MM.1S (cell line): ENCODE measurements at regions not wholly inside any gene's neighbourhood (a gene's known extent, or its start where the extent isn't known, plus 50 kb on each side); places are given as distances from the start of the nearest gene placed in this dataset.

ENCODE experiments used
- DNase-seq: peaks from one replicate; pipeline ENCODE4 v3.0.0-alpha.2; 2015
- H2AFZ ChIP-seq: fragments of 300-600 bp; sonication (generic); 2 replicates; pipeline ENCODE4 v1.6.0; 2016; ENCODE audit warnings: antibody characterized with exemption, low read length
- H3F3A ChIP-seq: fragments of 300-600 bp; sonication (generic); 2 replicates; pipeline ENCODE4 v1.6.1; 2016; ENCODE audit warnings: mild to moderate bottlenecking, antibody characterized with exemption, low read length, moderate library complexity, mixed read lengths; ENCODE audit not compliant: insufficient read depth
- H3K27ac ChIP-seq: fragments of 300-600 bp; sonication (generic); 2 replicates; pipeline ENCODE4 v1.5.1; 2016; ENCODE audit warnings: mild to moderate bottlenecking, low read length
- H3K27me3 ChIP-seq: fragments of 300-600 bp; sonication (generic); replicated peaks from 2 replicates; pipeline ENCODE4 v1.6.0; 2016; ENCODE audit warnings: low read length; ENCODE audit not compliant: insufficient read depth
- H3K36me3 ChIP-seq: fragments of 300-600 bp; sonication (generic); replicated peaks from 2 replicates; pipeline ENCODE4 v1.6.1; 2016; ENCODE audit warnings: mild to moderate bottlenecking, low read length, mixed read lengths; ENCODE audit not compliant: insufficient read depth
- H3K4me1 ChIP-seq: fragments of 300-600 bp; sonication (generic); 2 replicates; pipeline ENCODE4 v1.6.1; 2016; ENCODE audit warnings: low read length, mixed read lengths
- H3K4me2 ChIP-seq: fragments of 300-600 bp; sonication (generic); 2 replicates; pipeline ENCODE4 v1.6.0; 2016; ENCODE audit warnings: low read depth, low read length
- H3K4me3 ChIP-seq: fragments of 300-600 bp; sonication (generic); 2 replicates; pipeline ENCODE4 v1.5.1; 2016; ENCODE audit warnings: low read length, mixed read lengths
- H3K79me2 ChIP-seq: fragments of 300-600 bp; sonication (generic); 2 replicates; pipeline ENCODE4 v1.6.1; 2016; ENCODE audit warnings: mixed run types, low read length, mixed read lengths
- H3K9ac ChIP-seq: fragments of 300-600 bp; sonication (generic); 2 replicates; pipeline ENCODE4 v1.6.1; 2016; ENCODE audit warnings: low read length, mixed read lengths
- H3K9me2 ChIP-seq: fragments of 300-600 bp; sonication (generic); replicated peaks from 2 replicates; pipeline ENCODE4 v1.6.1; 2016; ENCODE audit warnings: mild to moderate bottlenecking, low read length, mixed read lengths; ENCODE audit not compliant: insufficient read depth
- H3K9me3 ChIP-seq: fragments of 300-600 bp; sonication (generic); replicated peaks from 2 replicates; pipeline ENCODE4 v1.6.1; 2016; ENCODE audit warnings: mild to moderate bottlenecking, low read length, mixed read lengths; ENCODE audit not compliant: insufficient read depth
- H4K20me1 ChIP-seq: fragments of 300-600 bp; sonication (generic); 2 replicates; pipeline ENCODE4 v1.6.1; 2016; ENCODE audit warnings: mild to moderate bottlenecking, low read length, moderate library complexity, mixed read lengths; ENCODE audit not compliant: insufficient read depth
- EZH2 ChIP-seq: fragments of 300-600 bp; sonication (generic); optimal IDR thresholded peaks from 2 replicates; pipeline ENCODE3; 2017; ENCODE audit warnings: low read depth, mild to moderate bottlenecking, antibody characterized with exemption, low read length, mixed read lengths
- EZH2phosphoT487 ChIP-seq: fragments of 300-600 bp; sonication (generic); IDR thresholded peaks from 2 replicates; pipeline ENCODE4 v1.6.1; 2018; ENCODE audit warnings: antibody characterized with exemption, low read length
- TF ChIP-seq, protein P1 (sequence below): fragments of 300-600 bp; sonication (generic); IDR thresholded peaks from 2 replicates; pipeline ENCODE4 v1.5.1; 2016; ENCODE audit warnings: antibody characterized with exemption, low read length, mixed read lengths

DNA sequence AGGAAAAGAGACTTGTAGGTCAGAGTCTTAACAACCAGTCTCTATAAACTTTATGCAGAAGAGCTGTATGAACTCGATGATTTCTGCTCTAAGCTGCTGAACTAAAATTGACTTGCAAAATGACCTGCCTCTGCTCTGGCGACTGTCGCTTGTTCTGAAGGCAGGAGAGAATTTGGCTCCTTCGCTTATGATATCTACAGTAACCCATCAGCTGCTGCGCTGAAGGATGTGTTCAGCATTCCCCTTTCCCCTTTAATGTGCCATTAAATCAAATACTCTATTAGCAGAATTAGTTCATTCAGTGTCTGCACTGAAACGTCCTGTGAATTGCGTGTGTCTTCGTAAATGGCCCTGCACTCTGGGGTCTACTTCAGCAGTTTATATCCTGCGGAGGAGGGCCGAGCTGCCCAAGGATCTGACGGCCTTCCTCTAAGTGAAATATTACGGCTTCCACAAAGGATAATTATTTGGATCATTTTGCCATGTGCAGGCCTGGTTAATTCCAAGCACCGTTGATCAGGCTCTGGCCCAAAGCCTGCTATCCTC lies 254.9 kb downstream of the SNX10 start:
- H3K4me2 ChIP-seq: no peak overlapping the region
- no peak overlapping the region for H3K27ac ChIP-seq

DNA sequence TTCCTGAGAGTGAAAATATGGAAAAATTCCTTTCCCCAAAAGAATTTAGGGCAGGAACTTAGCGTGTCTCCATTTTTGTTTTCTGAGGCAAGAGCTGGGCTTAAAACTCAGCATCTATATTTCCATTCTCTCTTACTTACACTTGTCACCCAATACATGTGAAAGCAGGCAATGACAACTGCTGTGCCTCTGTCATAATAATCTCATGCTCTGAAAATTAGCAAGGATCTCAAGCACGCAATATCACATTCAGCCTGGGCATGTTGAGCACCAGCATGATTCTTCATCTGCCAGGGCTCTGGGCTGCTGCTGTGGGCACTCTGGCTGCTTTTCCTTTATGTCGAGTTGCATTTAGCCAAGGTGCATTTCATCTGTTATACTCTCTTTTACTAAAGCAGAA lies 255.5 kb downstream of the SNX10 start:
- H3K9me2 ChIP-seq: no peaks in the 10 kb centered on the region
- no peaks in the 10 kb centered on the region for H3K36me3 ChIP-seq
- no peak overlapping the region for H3K4me2 ChIP-seq
- no peak overlapping the region for H2AFZ ChIP-seq
- no peaks in the 10 kb centered on the region for H3K9me3 ChIP-seq
- DNase-seq: no peak
- H3K9ac ChIP-seq: no peak overlapping the region
- no peaks in the 10 kb centered on the region for H4K20me1 ChIP-seq
- TF ChIP-seq EZH2phosphoT487 (no peak), EZH2 (no peak)
- TF ChIP-seq, protein P1, sequence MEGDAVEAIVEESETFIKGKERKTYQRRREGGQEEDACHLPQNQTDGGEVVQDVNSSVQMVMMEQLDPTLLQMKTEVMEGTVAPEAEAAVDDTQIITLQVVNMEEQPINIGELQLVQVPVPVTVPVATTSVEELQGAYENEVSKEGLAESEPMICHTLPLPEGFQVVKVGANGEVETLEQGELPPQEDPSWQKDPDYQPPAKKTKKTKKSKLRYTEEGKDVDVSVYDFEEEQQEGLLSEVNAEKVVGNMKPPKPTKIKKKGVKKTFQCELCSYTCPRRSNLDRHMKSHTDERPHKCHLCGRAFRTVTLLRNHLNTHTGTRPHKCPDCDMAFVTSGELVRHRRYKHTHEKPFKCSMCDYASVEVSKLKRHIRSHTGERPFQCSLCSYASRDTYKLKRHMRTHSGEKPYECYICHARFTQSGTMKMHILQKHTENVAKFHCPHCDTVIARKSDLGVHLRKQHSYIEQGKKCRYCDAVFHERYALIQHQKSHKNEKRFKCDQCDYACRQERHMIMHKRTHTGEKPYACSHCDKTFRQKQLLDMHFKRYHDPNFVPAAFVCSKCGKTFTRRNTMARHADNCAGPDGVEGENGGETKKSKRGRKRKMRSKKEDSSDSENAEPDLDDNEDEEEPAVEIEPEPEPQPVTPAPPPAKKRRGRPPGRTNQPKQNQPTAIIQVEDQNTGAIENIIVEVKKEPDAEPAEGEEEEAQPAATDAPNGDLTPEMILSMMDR: no peak
- H3K4me3 ChIP-seq: no peak overlapping the region
- no peaks in the 10 kb centered on the region for H3K79me2 ChIP-seq
- H3K4me1 ChIP-seq: no peaks in the 10 kb centered on the region
- no peaks in the 10 kb centered on the region for H3K27me3 ChIP-seq
- no peak overlapping the region for H3K27ac ChIP-seq
- no peaks in the 10 kb centered on the region for H3F3A ChIP-seq

More for the DNA sequence above, 254.9 kb downstream of the SNX10 start:
- H3K4me1 ChIP-seq: no peaks in the 10 kb centered on the region
- no peak overlapping the region for H3K4me3 ChIP-seq
- no peaks in the 10 kb centered on the region for H3K9me2 ChIP-seq
- H2AFZ ChIP-seq: no peak overlapping the region
- H3K27me3 ChIP-seq: no peaks in the 10 kb centered on the region
- H3F3A ChIP-seq: no peaks in the 10 kb centered on the region
- TF ChIP-seq, protein P1: no peak
- TF ChIP-seq EZH2: no peak
- TF ChIP-seq EZH2phosphoT487: no peak
- H3K9ac ChIP-seq: no peak overlapping the region
- no peak for DNase-seq
- no peaks in the 10 kb centered on the region for H3K36me3 ChIP-seq
- no peaks in the 10 kb centered on the region for H3K9me3 ChIP-seq
- H3K79me2 ChIP-seq: no peaks in the 10 kb centered on the region
- H4K20me1 ChIP-seq: no peaks in the 10 kb centered on the region

- Histone ChIP-seq H2AFZ (no peak overlapping the region), H3K27me3 (no peaks in the 10 kb centered on the region), H3K79me2 (no peaks in the 10 kb centered on the region), H3K9ac (no peak overlapping the region), H3K4me3 (no peak overlapping the region), H3K4me2 (no peak overlapping the region), H3K36me3 (no peaks in the 10 kb centered on the region), H3K9me2 (no peaks in the 10 kb centered on the region), H3K4me1 (no peaks in the 10 kb centered on the region), H3K9me3 (no peaks in the 10 kb centered on the region), H4K20me1 (no peaks in the 10 kb centered on the region), H3F3A (no peaks in the 10 kb centered on the region), H3K27ac (no peak overlapping the region)
- TF ChIP-seq EZH2: no peak
- TF ChIP-seq EZH2phosphoT487: no peak
- TF ChIP-seq, protein P1: no peak
- DNase-seq: no peak
These were observed 257.8 kb downstream of the SNX10 start for GRCh38 chr7:26549281-26549944.
